HG02870 (cell line): ENCODE measurements at regions not wholly inside any gene's neighbourhood (a gene's known extent, or its start where the extent isn't known, plus 50 kb on each side); places are given as distances from the start of the nearest gene placed in this dataset.

Source experiments
- ATAC-seq: cut with Tn5 transposase; IDR thresholded peaks from one replicate; pipeline ENCODE4 v1.9.1; 2021; ENCODE audit warnings: mild to moderate bottlenecking, moderate library complexity; ENCODE audit not compliant: unreplicated experiment

DNA sequence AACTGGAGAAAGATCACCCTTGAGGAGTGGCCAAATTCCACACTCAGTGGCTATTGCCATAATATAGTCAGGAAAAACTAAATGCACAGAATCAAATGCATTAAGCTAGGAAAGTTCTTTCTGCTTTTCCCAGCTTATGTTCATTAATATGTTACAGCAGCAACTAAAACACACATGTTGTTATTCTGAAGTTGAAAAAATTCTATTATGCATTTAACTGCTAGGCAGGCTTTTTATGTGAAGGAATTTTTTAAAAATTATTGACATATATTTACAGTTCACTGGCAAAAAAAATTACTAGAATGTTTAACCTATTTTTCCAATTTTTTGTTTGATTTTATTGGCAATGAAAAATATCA, 135.2 kb upstream of the IL12A start:
- ATAC-seq: no peak

DNA sequence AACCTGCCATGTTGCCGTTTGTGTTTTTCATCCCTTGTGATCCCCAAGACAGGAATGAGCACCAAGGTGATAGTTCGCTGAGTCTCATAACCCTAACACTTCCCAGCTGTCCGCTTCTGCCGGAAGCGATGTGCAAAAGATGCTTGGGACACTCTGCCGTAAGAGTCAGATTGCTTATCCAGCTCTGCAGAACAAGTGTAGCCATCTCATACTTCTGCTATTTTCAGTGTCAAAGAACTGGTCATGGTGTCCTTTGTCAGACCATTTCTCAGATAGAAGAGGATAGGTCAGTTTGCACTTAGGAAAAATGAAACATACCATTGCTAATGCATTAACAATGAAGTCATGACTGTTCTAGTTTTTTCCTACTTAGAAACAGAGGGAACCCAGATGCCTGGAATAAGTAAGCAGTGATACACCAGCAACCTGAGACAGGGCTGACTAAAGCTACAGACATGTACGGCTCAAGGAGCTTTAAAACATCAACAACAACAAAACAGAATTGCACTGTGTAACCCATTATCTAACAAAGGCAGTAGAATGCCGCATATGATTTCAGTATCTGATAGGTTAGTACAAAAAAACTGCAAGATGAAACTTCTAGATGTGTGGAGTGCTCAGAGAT, 134.0 kb upstream of the IL12A start:
- ATAC-seq: no peak

DNA sequence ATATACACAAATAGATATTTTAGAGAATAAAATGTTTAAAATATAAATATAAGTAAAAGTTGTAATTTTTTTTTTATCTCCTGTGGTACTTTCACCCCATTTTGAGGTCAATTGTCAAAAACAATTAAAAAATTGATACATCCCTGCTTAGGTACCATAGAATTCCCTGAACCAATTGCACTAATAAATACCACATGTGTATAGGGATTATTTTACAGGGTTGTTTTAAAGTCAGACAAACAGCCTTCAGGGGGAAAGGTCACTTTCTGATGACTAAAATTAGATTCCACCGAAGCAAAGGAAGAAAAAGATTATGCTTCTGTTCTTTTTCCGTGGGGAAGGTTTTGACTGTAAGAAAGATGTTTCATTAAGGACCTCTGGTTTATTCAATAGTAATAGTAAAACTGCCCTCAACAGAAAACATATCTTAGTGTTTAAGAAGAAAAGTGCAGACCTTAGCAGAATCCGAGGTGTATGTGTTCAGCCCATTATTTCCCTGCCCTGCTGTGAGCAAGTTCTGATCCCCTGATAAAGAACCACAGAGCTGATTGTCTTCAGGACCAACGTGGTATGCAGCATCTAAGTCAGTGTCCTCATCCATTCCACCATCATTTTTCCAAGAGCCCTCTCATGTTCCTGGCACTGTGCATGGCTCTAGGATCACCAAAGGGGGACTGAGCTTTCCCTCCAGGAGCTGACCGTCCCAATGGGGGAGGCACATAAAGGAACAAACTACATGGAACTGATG, 132.9 kb upstream of the IL12A start:
- no peak for ATAC-seq

DNA sequence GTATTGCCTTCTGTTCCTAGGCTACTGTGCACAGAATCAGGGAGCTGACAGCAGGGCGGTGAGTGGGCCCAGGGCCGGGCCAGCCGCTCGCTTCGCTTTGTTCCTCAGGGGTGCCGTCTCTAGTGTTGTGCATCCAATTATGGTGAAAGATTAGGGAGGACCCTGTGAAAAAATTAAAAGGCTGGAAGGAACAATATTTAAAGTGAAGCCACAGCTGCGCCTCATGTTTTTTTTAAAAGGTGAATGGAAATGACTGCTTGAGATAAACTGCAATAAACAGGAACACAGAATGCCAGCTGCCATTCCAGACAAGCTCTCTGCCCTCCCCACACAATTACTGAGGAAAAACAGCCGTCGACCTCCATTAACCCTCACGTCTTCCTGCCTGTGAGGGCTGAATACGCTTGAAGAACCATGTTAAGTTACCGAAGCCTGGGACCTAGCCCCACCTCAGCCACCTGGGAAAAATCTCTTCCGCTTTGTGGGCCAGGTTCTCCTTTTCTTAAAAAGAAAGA, 132.0 kb upstream of the IL12A start:
- no peak for ATAC-seq

DNA sequence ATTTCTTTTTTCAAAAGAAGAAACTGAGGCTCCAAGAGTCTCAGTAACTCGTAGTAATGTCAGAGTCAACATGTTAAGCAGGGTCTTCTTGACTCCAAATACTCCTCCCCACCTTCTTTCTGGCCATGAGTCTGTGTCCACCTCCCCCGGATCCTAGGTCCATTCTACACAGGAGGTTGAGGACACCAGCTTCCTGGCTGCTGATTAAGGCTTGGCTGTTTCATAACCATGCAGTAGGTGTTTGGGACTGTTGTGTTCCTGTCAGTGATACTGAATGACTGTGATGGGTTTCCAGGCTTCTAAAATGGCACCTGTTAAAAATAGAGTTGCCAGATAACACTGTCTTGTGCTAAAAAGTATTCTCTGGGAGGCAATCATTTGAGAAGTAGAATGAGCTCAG, 130.8 kb upstream of the IL12A start:
- ATAC-seq: no peak

DNA sequence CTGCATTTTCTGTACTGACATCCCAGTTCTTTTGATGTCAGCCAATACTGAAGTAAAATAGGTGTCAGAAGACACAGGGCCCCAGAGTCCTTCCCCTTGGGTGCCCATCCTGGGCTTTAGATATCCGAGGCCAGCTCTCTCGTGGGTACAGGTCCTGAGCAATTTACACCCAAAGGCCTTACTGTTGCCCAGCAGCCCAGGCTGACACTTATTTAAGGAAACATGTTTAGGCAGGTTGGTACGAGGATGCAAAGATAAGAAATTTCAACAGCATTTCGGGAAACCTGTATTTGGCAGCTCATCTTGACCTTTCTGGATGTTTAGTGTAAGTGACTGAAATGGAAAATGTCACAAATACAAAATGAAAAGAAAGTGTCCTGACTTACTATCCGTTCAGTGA, 130.0 kb upstream of the IL12A start:
- ATAC-seq: no peak

DNA sequence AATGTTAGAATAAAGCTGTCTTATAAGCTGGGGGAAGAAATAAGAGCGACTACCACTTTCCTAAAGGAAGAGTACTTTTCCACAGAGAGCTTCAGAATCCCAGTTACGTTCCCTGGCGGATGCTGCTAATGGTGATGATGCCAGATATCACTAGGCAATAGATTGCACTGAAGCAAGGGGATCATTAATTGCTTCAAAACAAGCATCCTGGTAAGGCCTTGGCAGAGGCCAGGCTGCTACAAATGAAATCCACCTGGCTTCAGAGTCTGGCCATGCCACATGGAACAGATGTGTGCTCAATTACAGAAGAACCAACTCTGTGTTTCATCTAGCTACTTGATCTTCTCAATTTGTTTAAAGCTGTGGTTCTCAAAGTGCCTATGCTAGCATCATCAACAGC, 129.2 kb upstream of the IL12A start:
- ATAC-seq: no peak

DNA sequence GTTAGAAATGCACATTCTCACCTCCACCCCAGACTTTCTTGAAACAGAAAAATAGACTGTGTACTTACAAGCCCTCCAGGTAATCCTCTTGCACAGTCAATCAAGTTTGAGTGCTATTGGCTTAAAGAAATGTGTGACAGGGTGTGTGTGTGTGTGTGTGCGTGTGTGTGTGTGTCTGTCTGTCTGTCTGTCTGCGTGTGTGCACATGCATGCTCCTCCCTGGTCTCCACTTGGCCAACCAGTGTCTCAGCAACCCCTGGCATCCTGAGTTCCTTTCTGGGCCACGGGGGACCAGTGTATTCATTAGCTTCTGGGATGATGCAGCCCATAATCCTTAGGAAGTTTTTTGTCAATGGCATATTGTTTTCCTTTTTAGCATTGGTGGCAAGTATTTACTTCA, 128.8 kb upstream of the IL12A start:
- ATAC-seq: no peak

DNA sequence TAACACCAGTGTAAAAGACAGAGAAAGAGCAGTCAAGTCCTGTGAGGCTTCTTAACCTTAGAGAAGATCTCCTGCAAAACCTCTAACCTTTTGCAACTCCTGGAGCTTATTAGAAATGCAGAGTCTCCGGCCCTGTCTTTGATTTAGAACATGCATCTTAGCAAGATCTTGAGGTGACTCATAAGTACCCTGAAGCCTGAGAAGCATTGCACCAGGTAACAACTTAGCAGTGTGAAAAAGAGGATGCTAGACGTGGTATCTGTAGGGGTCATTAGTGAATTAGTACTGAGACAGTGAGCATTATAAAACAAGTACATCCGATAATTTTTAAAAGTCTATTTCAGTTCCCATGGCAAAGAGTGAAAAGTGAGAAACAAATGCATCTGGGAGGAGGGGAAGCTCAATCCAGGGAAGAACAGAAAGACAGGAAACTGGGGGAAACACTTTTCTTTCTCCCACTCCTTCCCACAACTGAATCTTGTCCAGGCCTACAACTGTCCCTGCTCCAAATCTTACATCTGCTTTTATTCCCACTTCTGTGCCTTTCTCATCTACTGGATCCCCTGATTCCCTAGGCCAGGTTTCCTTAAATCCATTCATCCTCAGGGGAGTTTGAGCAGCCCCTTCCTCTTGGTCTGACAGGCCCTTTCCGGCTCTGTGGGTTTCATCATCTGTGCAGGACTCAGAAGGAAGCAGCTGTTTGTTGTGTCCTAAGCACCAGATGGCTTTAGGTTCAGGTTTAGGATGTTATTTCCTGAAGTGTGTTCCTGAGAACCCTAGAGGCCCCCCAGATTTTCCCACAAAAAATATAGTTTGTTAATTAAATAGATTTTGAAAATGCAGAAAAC, 128.1 kb upstream of the IL12A start:
- ATAC-seq: no peak

DNA sequence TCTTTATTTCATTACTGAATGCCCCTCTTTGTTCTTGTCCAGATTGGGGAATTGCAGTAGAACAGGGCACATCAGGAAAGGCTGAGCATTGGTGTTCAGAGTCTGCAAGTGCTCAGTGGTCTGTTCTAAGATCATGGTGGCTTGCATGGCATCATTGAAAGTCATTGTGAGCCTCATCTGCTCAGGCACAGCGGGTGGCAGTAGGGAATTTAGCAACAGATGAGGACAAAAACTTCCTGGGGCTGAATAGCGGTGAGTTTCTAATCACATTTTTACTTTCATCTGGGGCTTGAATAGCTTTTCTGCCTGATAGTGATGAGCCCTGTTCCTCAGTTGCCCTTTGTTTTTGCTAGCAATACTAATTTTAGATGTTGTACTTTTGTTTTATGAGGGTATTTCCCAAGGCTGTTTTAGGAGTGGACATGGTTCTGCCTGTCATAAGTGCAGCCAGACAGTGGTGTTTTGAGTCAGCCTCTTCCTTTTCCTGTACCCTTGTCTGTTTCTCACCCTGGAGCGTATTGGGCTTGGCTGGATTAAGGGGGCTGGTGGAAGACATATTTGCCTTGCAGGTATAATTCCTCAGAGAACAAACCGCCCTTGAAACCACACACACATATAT, 127.2 kb upstream of the IL12A start:
- peak; percentile 74 for ATAC-seq

DNA sequence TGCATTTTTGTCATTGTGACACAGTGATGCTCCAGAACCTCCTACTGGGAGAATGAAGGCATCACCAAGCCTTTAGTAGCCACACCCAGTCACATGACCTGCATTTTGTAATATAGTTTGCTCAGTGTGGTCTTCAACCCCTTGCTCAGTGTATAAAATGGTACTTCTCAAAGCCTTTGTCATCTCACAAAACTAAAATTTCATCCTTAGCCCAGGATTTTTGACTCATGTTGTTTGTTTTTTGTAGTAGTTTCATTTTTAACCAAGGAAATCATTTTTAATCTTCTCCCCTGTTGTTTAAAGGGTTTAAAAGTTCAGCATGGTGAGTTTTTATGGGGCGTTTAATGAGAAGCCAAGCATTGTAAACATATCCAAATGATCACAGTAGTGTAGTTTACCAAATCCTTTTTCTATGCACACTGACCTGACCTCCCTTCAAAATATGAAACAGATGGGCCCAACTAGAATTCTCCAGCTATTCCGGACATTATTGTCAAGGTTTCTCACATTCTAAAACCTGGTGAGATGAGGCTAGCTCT, 123.5 kb upstream of the IL12A start:
- no peak for ATAC-seq

DNA sequence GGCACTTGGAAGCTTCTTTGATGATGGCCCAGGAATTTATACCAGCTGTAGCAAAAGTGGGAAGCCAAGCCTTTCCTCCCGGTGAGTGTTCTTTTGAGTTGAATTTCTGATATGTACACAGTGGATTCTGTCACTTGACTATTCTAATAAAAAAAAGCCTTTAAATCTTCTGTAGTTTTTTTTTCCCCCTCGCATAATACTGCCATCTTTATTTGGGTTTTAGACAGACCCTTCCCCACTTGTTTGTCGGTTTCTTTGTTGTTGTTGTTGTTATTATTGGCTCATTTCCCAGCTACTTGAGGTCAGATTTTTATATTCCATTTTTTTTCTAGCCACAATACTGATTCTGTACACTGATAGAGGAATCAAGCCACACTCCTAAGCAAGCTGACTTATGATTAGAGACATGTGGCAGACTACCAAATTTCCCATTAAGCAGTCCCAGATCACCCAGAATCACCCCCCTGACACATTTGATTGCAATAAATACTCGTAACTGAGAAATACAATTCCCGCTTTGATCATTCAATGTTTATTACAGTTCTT, 122.4 kb upstream of the IL12A start:
- no peak for ATAC-seq

DNA sequence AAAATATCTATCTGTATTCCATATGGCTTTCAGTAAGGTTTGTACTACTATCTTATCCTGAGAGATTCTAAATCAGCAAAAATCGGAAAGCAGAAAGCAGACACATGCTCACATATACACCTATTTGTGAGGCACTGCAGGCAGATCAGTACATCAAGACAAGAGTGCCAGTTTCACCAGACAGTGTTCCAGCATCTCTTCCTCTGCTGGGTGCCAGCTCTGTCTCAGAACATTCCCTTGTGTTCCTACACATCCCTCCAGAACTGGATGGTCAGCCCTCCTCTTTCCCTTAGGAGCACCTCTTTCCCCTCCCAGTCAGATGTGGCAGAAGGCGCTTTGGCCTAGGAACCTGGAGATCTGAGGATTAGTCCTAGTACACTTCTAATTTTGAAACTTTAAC, 121.3 kb upstream of the IL12A start:
- no peak for ATAC-seq

DNA sequence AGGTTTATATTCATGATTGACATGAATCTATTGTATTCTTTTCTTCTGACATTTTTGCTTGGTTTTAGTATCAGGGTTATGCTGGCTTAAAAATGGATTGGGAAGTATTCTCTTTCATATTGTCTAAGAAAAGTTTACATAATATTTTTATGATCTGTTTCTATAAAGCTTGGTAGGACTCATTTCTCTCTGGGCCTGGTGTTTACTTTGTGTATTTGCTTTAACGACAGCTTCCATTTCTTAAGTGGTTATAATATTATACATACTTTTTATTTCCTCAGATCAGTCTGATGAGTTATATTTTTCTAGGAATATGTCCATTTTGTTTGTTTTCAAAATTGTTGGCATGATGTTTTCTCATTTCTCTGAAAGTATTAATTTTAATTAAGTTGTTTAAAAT, 117.9 kb upstream of the IL12A start:
- ATAC-seq: no peak

DNA sequence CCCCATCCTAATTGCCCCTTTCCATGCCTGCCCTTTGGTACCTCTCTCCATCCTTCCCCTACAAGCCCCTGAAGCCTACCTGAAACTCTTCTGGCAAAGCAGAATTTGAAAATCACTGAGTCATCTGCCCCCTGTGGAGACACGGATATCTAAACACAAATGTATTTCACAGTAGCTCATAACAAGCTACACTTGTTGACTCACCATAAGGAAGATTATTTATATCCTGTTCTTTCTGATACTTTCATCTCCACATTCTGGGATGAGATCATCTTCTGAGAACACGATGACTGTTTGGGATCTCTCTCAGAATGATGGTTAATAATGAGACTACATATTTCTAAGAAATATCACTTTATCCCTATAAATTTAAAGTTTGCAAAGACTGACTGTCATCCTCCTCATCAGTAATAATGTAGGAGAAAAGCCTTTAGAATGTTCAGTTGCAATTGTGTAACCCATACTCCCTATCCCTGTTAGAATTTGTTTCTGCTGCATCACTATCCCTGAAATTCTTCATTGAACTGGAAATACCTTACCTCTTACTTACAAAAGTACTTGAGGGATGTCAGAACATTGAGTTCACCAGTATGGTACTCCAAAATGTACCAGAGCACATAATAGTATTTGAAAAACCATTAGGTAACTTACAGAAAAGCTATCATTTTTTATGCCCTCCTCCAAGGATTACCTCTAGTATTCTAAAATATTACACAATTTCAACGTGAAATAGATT, 116.1 kb upstream of the IL12A start:
- ATAC-seq: no peak

DNA sequence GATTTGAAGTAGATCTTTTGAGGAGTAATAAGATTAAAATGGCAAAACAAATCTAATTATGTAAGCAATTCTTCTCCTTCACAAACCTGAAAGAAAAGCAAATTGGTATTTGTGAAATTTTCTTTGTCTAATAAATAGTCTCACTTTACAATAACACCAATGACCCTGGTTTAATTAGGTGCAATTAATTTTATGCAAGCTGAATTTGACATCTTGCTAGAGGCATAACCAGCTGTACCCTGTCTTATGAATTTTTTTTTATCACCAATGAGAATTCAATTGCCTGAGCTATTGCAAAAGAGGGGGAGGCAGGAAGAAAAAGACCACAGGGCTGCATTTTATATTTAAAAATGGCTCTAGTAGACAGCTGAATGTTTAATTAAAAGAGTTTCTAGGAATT, 113.5 kb upstream of the IL12A start:
- no peak for ATAC-seq

DNA sequence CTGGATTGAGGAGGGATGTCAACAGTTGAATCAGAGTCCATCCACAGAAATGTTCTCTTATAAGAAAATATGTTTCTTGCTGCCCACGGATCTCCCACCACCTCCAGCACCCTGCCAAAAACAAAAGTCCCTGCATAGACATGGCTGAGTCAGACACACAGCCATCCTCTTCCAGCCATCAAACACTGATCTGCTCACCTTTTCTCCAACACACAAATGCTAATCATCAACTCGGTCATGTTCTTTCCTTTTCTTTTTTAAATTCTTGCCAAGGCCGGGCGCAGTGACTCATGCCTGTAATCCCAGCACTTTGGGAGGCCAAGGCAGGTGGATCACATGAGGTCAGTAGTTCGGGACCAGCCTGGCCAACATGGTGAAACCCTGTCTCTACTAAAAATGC, 110.7 kb upstream of the IL12A start:
- no peak for ATAC-seq

DNA sequence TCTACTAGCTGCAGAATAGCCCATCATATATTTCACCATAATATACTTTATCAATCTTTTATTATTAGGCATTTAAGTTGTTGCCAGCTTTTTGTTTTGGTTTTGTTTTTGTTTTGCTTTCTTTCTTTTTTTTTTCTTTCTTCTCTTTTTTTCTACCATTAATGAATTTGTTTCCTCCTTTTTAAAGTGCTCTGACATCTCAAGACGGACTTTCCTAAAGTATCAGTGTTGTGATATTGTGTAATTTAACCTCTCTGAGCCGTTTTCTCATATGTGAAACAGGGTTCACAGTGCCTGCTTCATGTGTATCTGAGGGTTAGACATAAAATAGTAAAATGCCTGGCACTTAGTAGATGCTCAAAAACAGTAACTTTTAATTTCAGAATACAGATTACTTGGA, 109.5 kb upstream of the IL12A start:
- no peak for ATAC-seq

DNA sequence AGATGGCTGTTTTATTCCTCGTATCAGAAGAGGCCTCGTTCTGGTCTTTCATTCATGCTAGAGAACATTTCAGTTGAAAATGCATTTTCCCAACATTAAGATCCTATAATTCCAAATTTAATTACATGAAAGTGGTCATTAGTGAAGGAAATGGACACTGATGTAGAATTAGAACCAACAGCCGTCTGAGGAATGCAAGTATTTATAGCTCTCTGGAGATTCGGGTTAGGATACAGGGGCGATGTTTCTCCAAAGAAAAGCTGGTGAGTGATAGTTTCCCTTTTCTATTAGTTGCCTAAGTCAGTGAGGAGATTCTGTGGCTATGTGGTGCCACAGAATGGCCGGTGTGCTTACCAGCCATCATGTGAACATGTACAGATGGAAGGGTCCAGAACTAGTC, 109.0 kb upstream of the IL12A start:
- no peak for ATAC-seq

DNA sequence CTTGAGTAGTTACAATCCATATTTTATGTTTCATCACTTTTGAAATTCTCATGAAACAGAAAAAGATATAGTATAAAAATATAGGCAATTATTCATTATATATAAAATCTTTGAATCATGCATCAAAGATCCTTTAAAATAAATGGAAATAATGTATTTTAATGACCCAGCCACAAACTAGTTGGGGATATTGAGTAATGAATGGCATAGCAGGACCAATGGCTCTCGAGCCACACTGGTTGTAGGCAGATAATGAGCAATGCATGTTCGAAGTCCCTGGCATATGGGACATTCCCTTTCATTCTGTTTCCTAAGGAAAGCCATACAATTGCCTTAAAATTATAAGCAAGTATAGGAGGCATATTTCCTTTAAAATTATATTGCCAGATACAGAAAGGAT, 107.4 kb upstream of the IL12A start:
- ATAC-seq: no peak
